Ovary (tissue), 7 donors: ENCODE measurements at regions not wholly inside any gene's neighbourhood (a gene's known extent, or its start where the extent isn't known, plus 50 kb on each side); places are given as distances from the start of the nearest gene placed in this dataset.

Experiments
- DNase-seq, 5 donors: peaks; one replicate each; pipeline ENCODE4 v3.0.0-alpha.2; 2019 to 2020
- H3K27ac ChIP-seq, 2 donors: fragments of 200-600 bp; one replicate each; pipeline versions ENCODE4 v1.5.1 to v1.8.0; 2019 to 2022
- H3K27me3 ChIP-seq: fragments of 200-600 bp; one replicate; pipeline ENCODE4 v1.8.0; 2022
- H3K36me3 ChIP-seq: fragments of 200-600 bp; sonication (generic); one replicate; pipeline ENCODE4 v1.5.1; 2019
- H3K4me1 ChIP-seq: one replicate; pipeline ENCODE4 v1.8.1; 2013; ENCODE audit warnings: mild to moderate bottlenecking, moderate library complexity; ENCODE audit not compliant: insufficient read depth
- H3K4me3 ChIP-seq: fragments of 200-600 bp; sonication (generic); one replicate; pipeline ENCODE4 v1.5.1; 2017
- H3K9me3 ChIP-seq, 2 donors: fragments of 200-600 bp in 1 of 2; sonication (generic) in 1 of 2; one replicate each; pipeline versions ENCODE4 v1.5.1 to v1.8.1; 2013 to 2019; ENCODE audit warnings: mild to moderate bottlenecking in 1 of 2, moderate library complexity in 1 of 2
- CTCF ChIP-seq, 3 donors: fragments of 450-650 bp in 2 of 3; fragments of 200-600 bp in 1 of 3; IDR thresholded peaks; one replicate each; pipeline versions ENCODE4 v1.5.1 to v1.8.0; 2016 to 2022; ENCODE audit warnings: antibody characterized with exemption in 3 of 3, mild to moderate bottlenecking in 1 of 3
- EP300 ChIP-seq: sonication (generic); formaldehyde crosslinking; IDR thresholded peaks from one replicate; pipeline ENCODE4 v1.6.1; 2017; ENCODE audit warnings: antibody characterized with exemption
- POLR2A ChIP-seq: fragments of 450-650 bp; IDR thresholded peaks from one replicate; pipeline ENCODE4 v1.6.1; 2017; ENCODE audit warnings: antibody characterized with exemption, mild to moderate bottlenecking, moderate library complexity
- WGBS, 3 donors: extraction: QIAGEN DNeasy Blood & Tissue Kit in 1 of 3; methylation state at CpG; one replicate each; pipeline versions ENCODE4 v1.1.5 to v1.1.7; 2013 to 2017; 5-methylcytosine and 5-hydroxymethylcytosine counted together
- intact Hi-C, 4 donors: fragments of 100-400 bp; cut with DNase I; formaldehyde crosslinking; loops; one replicate each; pipeline versions ENCODE4 v1.11.0 to v1.15.1; 2022 to 2023
- donor health status: DM: no; HTN: no; CAD: no; lungs with moderate emphysema.
- donor health status: DM: no; HTN: no; CAD: no.
- donor health status: Bipolar disorder and iron deficiency.
- donor health status: DM: no; HTN: no; CAD: no.
- donor health status: DM: yes; HTN: yes; CAD: no.

GRCh38 chr15:37788767-37789396 lies 145.6 kb upstream of the TMCO5A start:
- TF ChIP-seq EP300 (no peak), POLR2A (no peak), CTCF (IDR thresholded peaks at IDR 0.05) (no peak)
- intact Hi-C loops = no loop called here
- no peak for DNase-seq

GRCh38 chr15:37789397-37789786 lies 145.0 kb upstream of the TMCO5A start:
- intact Hi-C loops = no loop called here
- H3K4me3 ChIP-seq = no peak overlapping the region
- H3K27me3 ChIP-seq = no peaks in the 10 kb centered on the region
- no peaks in the 10 kb centered on the region for H3K4me1 ChIP-seq
- H3K36me3 ChIP-seq = no peaks in the 10 kb centered on the region
- WGBS, 3 donors = 81 to 84% (median 82%) methylated on average over 5 of the region's 5 CpGs
- no peak overlapping the region for H3K27ac ChIP-seq
- DNase-seq = no peak
- TF ChIP-seq CTCF (IDR thresholded peaks at IDR 0.05) (no peak), EP300 (no peak), POLR2A (no peak)
- H3K9me3 ChIP-seq = no peaks in the 10 kb centered on the region

More at GRCh38 chr15:37788767-37789396, 145.6 kb upstream of the TMCO5A start:
- no peak overlapping the region for H3K27ac ChIP-seq
- no peaks in the 10 kb centered on the region for H3K4me1 ChIP-seq
- H3K36me3 ChIP-seq = no peaks in the 10 kb centered on the region
- 83 to 87% (median 86%) methylated on average over 7 of the region's 7 CpGs for WGBS, 3 donors
- no peaks in the 10 kb centered on the region for H3K9me3 ChIP-seq
- no peaks in the 10 kb centered on the region for H3K27me3 ChIP-seq
- H3K4me3 ChIP-seq = no peak overlapping the region

GRCh38 chr15:37789881-37790280 lies 144.6 kb upstream of the TMCO5A start:
- H3K27me3 ChIP-seq = no peaks in the 10 kb centered on the region
- no peak for DNase-seq
- H3K9me3 ChIP-seq = no peaks in the 10 kb centered on the region
- no peak overlapping the region for H3K27ac ChIP-seq
- no peaks in the 10 kb centered on the region for H3K4me1 ChIP-seq
- TF ChIP-seq POLR2A (no peak), CTCF (IDR thresholded peaks at IDR 0.05) (no peak), EP300 (no peak)
- no peak overlapping the region for H3K4me3 ChIP-seq
- intact Hi-C loops = no loop called here
- H3K36me3 ChIP-seq = no peaks in the 10 kb centered on the region

- intact Hi-C loops = no loop called here
- TF ChIP-seq CTCF (IDR thresholded peaks at IDR 0.05) (no peak), EP300 (no peak), POLR2A (no peak)
- WGBS, 3 donors = 76 to 83% (median 80%) methylated on average over 3 of the region's 3 CpGs
- no peaks in the 10 kb centered on the region for H3K36me3 ChIP-seq
- H3K4me3 ChIP-seq = no peak overlapping the region
- no peak for DNase-seq
- H3K27me3 ChIP-seq = no peaks in the 10 kb centered on the region
- H3K4me1 ChIP-seq = no peaks in the 10 kb centered on the region
- no peaks in the 10 kb centered on the region for H3K9me3 ChIP-seq
- H3K27ac ChIP-seq = no peak overlapping the region
These were observed 142.7 kb upstream of the TMCO5A start for GRCh38 chr15:37791693-37792092.
